Fibroblast of skin of left biceps (primary cell): ENCODE measurements at regions not wholly inside any gene's neighbourhood (a gene's known extent, or its start where the extent isn't known, plus 50 kb on each side); places are given as distances from the start of the nearest gene placed in this dataset.

ENCODE experiments used
- DNase-seq, 2 experiments: peaks; one replicate each; pipeline ENCODE4 v3.0.0-alpha.2; 2013; ENCODE audit warnings: low read depth in 2 of 2

DNA sequence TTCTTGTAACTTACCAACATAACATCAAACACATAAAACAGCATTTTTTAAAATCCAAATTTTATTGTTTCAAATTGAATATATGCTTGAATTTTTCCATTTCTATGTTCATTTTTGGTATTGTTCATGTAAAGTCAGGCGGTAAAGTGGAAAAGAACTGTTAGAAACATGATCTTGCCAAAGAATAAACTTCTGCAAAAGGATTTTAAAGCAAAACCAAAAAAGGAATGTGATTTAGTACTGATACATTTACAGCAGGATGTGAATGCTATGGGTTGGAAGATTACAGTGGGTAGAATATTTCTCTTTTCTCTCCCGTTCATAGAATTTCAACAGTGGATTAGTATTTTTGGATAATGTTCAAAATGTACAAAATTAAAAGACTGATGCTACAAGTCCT, 277.2 kb upstream of the MPDZ start:
- no peak for DNase-seq

DNA sequence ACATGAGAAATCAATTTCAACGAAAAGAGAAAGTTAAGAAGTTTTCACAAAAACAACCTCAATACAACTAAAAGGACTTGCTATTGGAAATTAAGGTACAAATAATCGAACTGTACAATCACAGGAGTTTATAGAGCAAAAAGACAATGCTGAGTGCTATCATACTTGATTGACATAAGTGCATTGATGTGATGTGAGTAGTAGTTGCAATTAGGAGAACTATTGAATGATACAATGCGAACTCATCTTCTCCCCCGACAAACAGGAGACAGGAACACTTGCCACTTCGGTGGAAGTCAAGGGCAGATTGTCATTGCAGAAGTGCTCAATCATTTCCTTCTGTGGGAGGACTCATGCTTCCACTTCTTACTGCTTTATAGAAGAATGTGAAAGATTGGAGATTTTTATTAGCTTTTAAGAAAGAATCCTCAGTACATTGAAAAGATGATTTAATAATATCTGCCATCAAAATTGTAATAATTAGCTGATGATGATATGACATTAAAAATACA, 276.6 kb upstream of the MPDZ start:
- no peak for DNase-seq

DNA sequence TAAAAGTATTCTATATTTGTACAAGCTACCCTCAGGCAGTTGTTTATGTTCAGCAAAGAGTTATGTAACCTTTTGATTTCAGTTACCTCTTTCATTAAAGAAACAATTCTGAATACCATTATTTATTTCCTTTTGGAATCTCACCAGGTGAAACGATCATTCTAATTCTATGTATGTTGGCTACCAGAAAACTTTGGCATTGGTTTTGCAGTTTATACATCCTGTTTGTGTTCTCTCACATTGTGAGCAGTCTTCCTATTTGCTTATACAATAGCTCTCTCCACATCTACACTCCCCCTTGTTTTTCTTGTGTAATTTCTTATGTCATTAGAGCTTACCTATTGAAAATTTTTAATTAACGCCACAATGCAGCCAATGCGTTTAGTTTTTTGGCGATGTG, 276.0 kb upstream of the MPDZ start:
- no peak for DNase-seq

DNA sequence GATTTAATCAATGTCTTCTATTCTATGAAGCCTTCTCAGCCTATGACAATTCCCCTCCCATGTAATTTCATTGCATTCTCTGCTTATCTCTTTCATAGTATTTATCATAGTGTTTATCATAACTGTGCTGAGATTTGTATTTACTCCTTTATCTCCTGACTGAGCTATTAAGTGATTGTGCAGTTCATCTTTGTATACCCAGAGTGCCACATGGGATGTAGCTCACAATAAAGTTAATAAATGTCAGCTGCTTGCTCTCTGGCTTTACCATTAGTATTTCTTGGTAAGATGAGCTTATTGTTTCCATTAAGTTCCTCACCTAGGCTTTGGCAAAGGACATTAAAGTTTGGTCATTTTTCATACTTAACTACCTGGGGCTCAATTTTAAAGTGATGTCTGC, 275.1 kb upstream of the MPDZ start:
- no peak for DNase-seq

DNA sequence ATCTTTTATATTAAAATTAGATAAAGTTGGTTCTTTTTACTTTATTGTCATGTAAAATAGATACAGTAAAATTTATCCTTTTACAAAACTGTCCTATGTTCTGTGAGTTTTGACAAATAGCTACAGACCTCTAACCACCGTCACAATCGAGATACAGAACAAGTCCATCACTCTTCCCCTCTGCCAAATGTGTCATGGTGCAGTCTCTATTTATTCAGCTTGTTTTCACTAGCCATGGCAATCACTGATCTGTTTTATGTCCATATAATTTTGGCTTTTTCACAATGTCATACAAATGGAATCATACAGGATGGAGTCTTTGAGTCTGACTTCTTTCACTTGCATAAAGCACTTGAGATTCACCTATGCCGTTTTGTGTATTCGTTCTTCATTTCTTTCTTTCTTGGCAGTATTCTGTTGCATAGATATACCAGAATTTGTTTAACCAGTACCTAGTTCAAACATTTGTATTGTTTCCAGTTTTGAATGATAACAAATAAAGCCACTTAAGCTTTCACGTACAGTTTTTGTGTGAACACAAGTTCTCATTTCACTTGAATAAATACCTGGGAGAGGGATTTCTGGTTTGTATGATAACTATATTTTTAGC, 273.2 kb upstream of the MPDZ start:
- no peak for DNase-seq

DNA sequence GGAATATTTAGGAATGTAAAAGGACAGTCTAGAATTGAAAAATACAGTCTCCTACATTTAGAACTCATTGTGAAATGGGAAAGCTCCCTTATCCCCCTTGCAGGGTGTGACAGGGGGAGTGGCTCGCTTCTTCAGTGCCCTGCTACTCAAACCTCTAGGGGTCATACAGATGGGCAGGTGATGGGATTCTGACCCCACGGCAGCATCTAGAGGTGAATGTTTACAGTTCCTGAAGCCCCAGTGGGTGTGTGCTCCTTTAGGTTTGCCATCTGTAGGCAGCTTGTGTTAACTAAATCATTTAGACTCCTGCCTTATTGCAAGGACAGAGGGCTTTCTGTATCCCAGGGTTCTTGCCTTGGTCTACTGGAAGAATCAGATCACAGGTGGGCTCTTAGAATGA, 271.0 kb upstream of the MPDZ start:
- no peak for DNase-seq

- no peak for DNase-seq
Observed at GRCh38 chr9:13548535-13548934, 269.0 kb upstream of the MPDZ start.

- no peak for DNase-seq
Observed at GRCh38 chr9:13535141-13535540, 255.6 kb upstream of the MPDZ start.

DNA sequence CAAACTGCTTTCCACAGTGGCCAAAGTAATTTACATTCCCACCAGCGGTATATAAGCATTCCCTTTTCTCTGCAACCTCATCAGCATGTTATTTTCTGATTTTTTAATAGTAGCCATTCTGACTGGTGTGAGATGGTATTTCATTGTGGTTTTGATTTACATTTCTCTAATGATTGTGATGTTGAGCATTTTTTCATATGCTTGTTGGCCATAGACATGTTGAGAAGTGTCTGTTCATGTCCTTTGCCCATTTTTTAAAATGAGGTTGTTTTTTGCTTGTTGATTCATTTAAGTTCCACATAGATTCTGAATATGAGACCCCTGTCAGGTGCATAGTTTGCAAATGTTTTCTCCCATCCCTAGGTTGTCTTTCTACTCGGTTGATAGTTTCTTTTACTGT, 254.5 kb upstream of the MPDZ start:
- DNase-seq: no peak

GRCh38 chr9:13532407-13532806, 252.9 kb upstream of the MPDZ start:
- no peak for DNase-seq

GRCh38 chr9:13529321-13530104, 250.0 kb upstream of the MPDZ start:
- no peak for DNase-seq

DNA sequence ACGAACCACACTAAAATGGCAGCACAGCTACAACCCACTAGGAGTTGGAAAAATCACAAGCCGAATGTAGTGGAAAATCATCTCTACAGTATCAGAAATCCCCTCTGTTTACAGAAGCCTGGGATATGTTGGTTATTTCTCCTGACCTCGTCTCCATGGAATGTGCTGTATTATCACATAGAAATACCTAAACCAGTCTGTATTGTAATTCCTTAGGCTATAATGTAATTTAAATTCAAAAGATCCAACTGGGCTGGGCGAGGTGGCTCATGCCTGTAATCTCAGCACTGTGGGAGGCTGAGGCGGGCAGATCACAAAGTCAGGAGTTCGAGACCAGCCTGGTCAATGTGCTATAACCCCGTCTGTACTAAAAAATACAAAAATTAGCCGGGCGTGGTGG, 244.8 kb upstream of the MPDZ start:
- no peak for DNase-seq

GRCh38 chr9:13520069-13520468, 240.6 kb upstream of the MPDZ start:
- peak in 1 of 2 experiments; percentile 34 for DNase-seq

DNA sequence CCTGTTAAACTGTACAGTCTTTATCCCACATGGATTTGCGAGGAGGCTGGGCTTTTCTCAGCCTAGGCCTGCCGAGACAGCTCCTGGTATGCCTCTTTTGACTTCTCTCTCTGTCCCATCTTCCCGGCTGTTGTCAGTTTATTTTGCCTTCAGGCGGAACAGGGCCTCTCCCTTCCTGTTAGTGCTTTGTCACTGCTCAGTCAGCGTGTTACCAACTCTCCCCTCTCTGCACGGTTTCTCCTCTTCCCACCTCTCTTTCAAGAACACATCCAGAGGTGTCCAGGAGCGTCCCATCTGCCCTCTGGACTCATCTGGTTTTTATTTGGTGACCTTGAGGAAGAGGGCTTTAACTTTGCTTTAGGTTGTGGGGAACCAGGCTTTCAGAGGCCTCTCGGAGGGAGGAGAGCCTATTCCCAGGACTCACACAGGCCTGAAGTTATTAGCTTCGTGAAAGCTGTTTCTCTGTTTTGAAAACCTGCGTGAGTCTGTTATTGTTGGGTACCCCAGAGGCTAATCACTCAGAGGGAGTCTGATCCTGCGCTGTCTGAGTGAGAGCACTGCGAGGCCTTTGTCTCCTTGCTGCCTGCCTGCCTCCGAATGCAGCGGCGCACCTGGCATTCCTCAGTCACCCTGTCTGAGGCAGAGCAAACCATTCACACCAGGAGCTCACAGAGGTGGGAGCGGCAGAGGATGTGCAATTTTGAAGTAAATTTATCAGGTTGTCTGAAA, 234.4 kb upstream of the MPDZ start:
- DNase-seq: no peak

DNA sequence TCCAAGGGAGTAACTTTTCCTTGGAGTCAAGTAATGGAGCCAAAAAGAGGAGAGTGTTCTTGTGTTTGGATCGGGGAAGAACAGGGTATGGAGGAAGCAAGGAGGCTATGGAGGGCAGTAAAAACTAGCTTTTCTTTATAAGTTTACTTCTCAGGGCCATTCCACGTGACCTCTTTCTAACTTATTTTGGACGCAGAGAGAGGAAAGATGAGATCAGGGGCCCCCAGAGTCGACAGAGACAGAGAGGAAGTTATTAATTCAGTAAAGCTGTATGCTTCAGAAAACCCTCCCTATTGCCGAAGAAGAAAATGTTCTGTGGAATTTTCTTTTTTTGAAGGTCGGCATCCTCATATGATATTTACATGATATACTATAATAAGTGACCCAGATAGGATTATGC, 233.8 kb upstream of the MPDZ start:
- no peak for DNase-seq

- no peak for DNase-seq
Observed at GRCh38 chr9:13508681-13509080, 229.2 kb upstream of the MPDZ start.

DNA sequence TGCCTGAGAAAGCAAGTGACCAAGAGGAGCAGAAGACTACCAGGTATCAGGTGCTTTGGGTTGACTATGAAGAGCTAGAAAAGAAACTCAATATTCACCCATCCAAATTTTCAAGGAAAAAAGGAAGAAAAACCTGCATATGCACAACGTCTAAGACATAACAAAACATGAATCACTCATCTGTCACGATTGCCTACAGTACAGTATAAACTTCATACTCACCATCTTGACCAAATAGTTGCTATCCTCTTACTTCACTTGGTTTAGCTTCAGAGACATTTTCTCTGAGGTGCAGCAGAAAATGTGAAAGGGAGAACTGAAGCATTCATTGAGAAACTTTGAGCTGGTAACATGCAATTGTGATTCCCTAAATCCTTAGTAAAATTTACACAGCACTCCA, 228.6 kb upstream of the MPDZ start:
- no peak for DNase-seq

DNA sequence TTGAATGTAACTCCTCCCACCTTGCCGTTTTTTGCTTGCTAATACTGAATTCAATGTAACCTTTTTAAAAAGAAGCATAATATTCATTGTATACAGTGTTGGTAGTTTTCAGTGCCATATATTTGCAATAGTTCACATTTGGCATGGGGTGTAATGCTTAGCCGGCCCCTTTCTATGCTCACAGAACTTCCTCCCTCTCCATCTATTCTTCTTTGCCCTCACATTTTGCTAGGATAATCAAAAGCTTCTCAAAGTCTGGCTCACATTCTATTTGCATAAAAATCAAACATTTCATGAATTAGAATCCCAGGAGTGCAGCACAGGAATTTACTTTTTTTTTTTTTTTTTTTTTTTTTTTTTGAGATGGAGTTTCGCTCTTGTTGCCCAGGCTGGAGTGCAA, 226.3 kb upstream of the MPDZ start:
- no peak for DNase-seq

- no peak for DNase-seq
Observed at GRCh38 chr9:13503599-13503998, 224.1 kb upstream of the MPDZ start.

- no peak for DNase-seq
Observed at GRCh38 chr9:13502484-13502883, 223.0 kb upstream of the MPDZ start.

- DNase-seq: no peak
Observed at GRCh38 chr9:13501018-13501417, 221.5 kb upstream of the MPDZ start.

DNA sequence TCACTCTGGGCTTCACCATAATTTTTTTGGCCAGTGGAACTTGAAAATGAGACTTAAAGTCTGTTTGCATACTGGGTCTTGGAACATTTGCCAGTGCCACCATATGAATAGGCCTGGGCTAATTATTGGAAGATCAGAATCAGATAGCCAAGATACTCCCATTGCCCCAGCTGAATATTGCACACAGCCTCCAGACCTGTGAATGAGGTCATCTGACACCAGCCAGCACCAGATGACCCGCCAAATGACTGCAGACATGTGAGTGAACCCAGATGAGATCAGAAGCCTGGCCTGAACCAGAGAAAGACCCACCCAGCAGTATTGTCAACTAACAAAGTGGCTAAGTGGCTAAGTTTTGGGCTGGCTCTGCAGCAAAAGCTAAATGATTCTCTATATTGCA, 220.5 kb upstream of the MPDZ start:
- DNase-seq: no peak

DNA sequence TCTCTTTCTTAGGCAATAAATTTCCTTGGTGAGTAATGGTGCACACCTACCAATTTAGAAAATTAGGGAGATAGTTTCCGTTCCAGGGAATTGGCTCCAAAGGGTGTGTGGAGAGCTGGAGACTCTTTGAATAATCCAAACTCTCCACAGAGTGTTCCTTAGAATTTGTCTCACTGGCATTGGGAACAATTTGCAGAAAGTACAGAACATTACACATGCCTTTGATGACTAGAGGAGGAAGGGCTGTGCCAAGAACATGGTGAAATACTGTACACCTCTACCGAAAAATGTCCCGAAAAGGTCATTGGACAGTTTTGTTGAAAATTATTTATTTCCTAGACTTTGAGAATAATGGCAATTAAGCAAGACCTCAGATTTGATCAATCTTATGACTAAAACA, 214.2 kb upstream of the MPDZ start:
- DNase-seq: no peak
